Gastrocnemius medialis (tissue), 4 donors: ENCODE measurements at regions not wholly inside any gene's neighbourhood (a gene's known extent, or its start where the extent isn't known, plus 50 kb on each side); places are given as distances from the start of the nearest gene placed in this dataset.

Experiments
- CTCF ChIP-seq, 5 experiments: fragments of 450-650 bp in 3 of 5; fragments of 200-600 bp in 2 of 5; sonication (generic) in 2 of 5; IDR thresholded peaks in 4 of 5; conservative IDR thresholded peaks in 1 of 5; 1 replicate in 4 of 5; 2 replicates in 1 of 5; pipeline ENCODE4 v1.5.1; 2016 to 2019; ENCODE audit warnings: antibody characterized with exemption in 5 of 5, mild to moderate bottlenecking in 3 of 5, moderate library complexity in 3 of 5
- POLR2A ChIP-seq, 2 donors: fragments of 450-650 bp; IDR thresholded peaks; one replicate each; pipeline ENCODE4 v1.6.1; 2017; ENCODE audit warnings: antibody characterized with exemption in 2 of 2, mild to moderate bottlenecking in 2 of 2, moderate library complexity in 2 of 2

- TF ChIP-seq CTCF (IDR thresholded peaks at IDR 0.05 in 4 of 5, conservative IDR thresholded peaks at IDR 0.05 in 1 of 5): no peak
- no peak for TF ChIP-seq POLR2A (IDR thresholded peaks at IDR 0.05)
Measured at GRCh38 chr10:76769161-76769560, 868.4 kb downstream of the KCNMA1 start.
